ENCODE measurements at regions not wholly inside any gene's neighbourhood (a gene's known extent, or its start where the extent isn't known, plus 50 kb on each side); places are given as distances from the start of the nearest gene placed in this dataset.
A peak's percentile ranks its signal among the peaks of the same experiment; 100 is the strongest.

DNA sequence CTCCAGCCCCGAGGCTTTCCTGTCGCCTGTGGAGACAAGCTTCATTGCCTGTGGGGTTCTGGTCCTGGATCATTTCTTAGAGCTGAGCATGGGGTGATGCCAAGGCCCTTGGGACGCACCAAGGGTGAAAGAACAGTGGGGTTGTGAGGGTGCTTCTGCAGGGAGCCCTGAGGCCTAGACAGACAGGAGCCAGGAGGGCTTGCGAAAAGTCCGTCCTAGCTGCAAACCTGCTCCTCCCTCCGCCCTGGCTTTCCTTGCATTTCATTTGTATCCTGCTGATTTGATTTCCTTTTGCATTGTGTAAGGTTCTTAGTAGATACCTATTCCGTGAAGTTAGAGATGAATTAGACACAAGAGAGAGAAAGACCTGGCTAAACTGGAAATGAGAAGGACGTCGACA, 286.9 kb upstream of the C2CD4B start:
- Histone ChIP-seq H3K9ac (ENCODE audit: control insufficient read depth, extremely low read depth, insufficient read depth, low read length) (no peak overlapping the region), H3K4me1 (ENCODE audit: control insufficient read depth, extremely low read depth, insufficient read depth, low read length) (peaks cover 28% of the 10 kb centered on the region), H3K9me1 (ENCODE audit: control insufficient read depth, extremely low read depth, insufficient read depth, low read length) (no peaks in the 10 kb centered on the region), H3K36me3 (ENCODE audit: control insufficient read depth in 2 of 2, extremely low read depth in 1 of 2, insufficient read depth in 2 of 2, low read length in 2 of 2) (no peaks in the 10 kb centered on the region), H3K9me3 (ENCODE audit: control insufficient read depth, low read depth, low read length) (no peaks in the 10 kb centered on the region), H4K20me1 (ENCODE audit: control insufficient read depth, extremely low read depth, insufficient read depth, low read length) (no peaks in the 10 kb centered on the region), H3K27ac (ENCODE audit: control insufficient read depth, insufficient read depth, low read length) (no peak overlapping the region), H3K79me2 (ENCODE audit: control insufficient read depth, insufficient read depth, low read length) (no peaks in the 10 kb centered on the region), H3K4me3 (ENCODE audit: control insufficient read depth in 2 of 3, extremely low read depth in 1 of 3, insufficient read depth in 2 of 3, low read depth in 1 of 3, low read length in 3 of 3) (no peak overlapping the region), H2AFZ (ENCODE audit: control insufficient read depth, low read length) (no peak overlapping the region), H3K27me3 (ENCODE audit: control insufficient read depth, extremely low read depth, insufficient read depth, low read length) (no peaks in the 10 kb centered on the region), H3K4me2 (ENCODE audit: control insufficient read depth, extremely low read depth, insufficient read depth, low read depth, low read length) (no peak overlapping the region)
- dilution Hi-C loops (cut with MboI; ENCODE audit: extremely low pct_ligation_motif_present, low sequenced_read_pairs), result no loop called here
- FAIRE-seq (peak; percentile 20), DNase-seq (ENCODE audit: low read depth, low spot score) (no peak)
- TF ChIP-seq EZH2 (IDR thresholded peaks at IDR 0.05; ENCODE audit: low read length), result no peak
- TF ChIP-seq, protein P1, sequence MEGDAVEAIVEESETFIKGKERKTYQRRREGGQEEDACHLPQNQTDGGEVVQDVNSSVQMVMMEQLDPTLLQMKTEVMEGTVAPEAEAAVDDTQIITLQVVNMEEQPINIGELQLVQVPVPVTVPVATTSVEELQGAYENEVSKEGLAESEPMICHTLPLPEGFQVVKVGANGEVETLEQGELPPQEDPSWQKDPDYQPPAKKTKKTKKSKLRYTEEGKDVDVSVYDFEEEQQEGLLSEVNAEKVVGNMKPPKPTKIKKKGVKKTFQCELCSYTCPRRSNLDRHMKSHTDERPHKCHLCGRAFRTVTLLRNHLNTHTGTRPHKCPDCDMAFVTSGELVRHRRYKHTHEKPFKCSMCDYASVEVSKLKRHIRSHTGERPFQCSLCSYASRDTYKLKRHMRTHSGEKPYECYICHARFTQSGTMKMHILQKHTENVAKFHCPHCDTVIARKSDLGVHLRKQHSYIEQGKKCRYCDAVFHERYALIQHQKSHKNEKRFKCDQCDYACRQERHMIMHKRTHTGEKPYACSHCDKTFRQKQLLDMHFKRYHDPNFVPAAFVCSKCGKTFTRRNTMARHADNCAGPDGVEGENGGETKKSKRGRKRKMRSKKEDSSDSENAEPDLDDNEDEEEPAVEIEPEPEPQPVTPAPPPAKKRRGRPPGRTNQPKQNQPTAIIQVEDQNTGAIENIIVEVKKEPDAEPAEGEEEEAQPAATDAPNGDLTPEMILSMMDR (optimal IDR thresholded peaks at IDR 0.05 in 1 of 3, IDR thresholded peaks at IDR 0.05 in 1 of 3, conservative IDR thresholded peaks at IDR 0.05 in 1 of 3; ENCODE audit: extremely low read depth in 1 of 3, insufficient read depth in 2 of 3, low read length in 3 of 3), result no peak

DNA sequence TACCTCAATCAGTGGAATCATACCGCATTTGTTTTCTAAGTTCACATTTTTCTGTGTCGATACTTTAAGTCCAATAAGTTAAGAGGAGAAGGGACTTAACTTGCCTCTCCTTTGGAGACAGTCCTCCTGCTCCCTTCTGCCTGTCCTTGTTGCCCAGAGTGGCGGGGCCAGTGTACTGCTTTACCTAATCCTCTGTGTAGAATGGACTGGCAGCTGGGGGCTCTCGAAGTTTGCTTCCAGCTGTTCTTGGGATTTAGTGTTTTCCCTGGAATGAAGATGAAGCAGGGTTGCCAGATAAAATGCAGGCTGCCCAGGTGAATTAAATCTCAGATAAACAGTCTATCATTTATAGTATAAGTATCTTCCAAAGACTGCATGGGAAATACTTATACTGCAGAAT, 287.6 kb upstream of the C2CD4B start:
- FAIRE-seq (no peak), DNase-seq (ENCODE audit: low read depth, low spot score) (no peak)
- TF ChIP-seq, protein P1 (optimal IDR thresholded peaks at IDR 0.05 in 1 of 3, IDR thresholded peaks at IDR 0.05 in 1 of 3, conservative IDR thresholded peaks at IDR 0.05 in 1 of 3; ENCODE audit: extremely low read depth in 1 of 3, insufficient read depth in 2 of 3, low read length in 3 of 3), result no peak
- no peak for TF ChIP-seq EZH2 (IDR thresholded peaks at IDR 0.05; ENCODE audit: low read length)

More for the DNA sequence above, 287.6 kb upstream of the C2CD4B start:
- no peaks in the 10 kb centered on the region for H3K79me2 ChIP-seq (ENCODE audit: control insufficient read depth, insufficient read depth, low read length)
- H3K4me1 ChIP-seq (ENCODE audit: control insufficient read depth, extremely low read depth, insufficient read depth, low read length), result peaks cover 34% of the 10 kb centered on the region
- H3K27ac ChIP-seq (ENCODE audit: control insufficient read depth, insufficient read depth, low read length), result no peak overlapping the region
- dilution Hi-C loops (cut with MboI; ENCODE audit: extremely low pct_ligation_motif_present, low sequenced_read_pairs), result no loop called here
- H2AFZ ChIP-seq (ENCODE audit: control insufficient read depth, low read length), result no peak overlapping the region
- H3K36me3 ChIP-seq (ENCODE audit: control insufficient read depth in 2 of 2, extremely low read depth in 1 of 2, insufficient read depth in 2 of 2, low read length in 2 of 2), result no peaks in the 10 kb centered on the region
- H3K9ac ChIP-seq (ENCODE audit: control insufficient read depth, extremely low read depth, insufficient read depth, low read length), result no peak overlapping the region
- no peaks in the 10 kb centered on the region for H4K20me1 ChIP-seq (ENCODE audit: control insufficient read depth, extremely low read depth, insufficient read depth, low read length)
- H3K27me3 ChIP-seq (ENCODE audit: control insufficient read depth, extremely low read depth, insufficient read depth, low read length), result no peaks in the 10 kb centered on the region
- no peak overlapping the region for H3K4me2 ChIP-seq (ENCODE audit: control insufficient read depth, extremely low read depth, insufficient read depth, low read depth, low read length)
- H3K9me1 ChIP-seq (ENCODE audit: control insufficient read depth, extremely low read depth, insufficient read depth, low read length), result no peaks in the 10 kb centered on the region
- no peaks in the 10 kb centered on the region for H3K9me3 ChIP-seq (ENCODE audit: control insufficient read depth, low read depth, low read length)
- H3K4me3 ChIP-seq (ENCODE audit: control insufficient read depth in 2 of 3, extremely low read depth in 1 of 3, insufficient read depth in 2 of 3, low read depth in 1 of 3, low read length in 3 of 3), result no peak overlapping the region

Measured in keratinocyte (primary cell).